ENCODE measurements at regions not wholly inside any gene's neighbourhood (a gene's known extent, or its start where the extent isn't known, plus 50 kb on each side); places are given as distances from the start of the nearest gene placed in this dataset.
"Not testable (repeated sequence)": the region's sequence is repeated elsewhere in the genome, so short reads cannot be mapped to it uniquely, and the experiment has no call there.

- DNase-seq = no peak
These were observed 1050.6 kb upstream of the ALCAM start for GRCh38 chr3:104316118-104316517.

DNA sequence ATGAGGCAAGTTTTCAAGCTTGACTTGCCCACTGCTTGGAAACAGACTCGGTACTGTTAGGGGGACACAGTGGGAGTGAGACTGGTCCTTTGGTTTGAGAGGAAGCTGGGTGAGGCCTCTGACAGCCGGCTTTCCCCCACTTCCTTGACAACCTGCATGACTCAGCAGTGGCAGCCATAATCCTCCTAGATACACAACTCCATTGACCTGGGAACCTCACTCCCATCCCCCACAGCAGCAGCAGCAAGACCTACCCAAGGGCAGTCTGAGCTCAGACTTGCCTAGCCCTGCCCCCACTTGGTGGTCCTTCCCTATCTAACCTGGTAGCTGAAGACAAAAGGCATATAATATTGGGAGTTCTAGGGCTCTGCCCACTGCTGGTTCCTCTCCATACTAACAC lies 1043.5 kb upstream of the ALCAM start:
- DNase-seq = no peak

GRCh38 chr3:104347291-104347690 lies 1019.4 kb upstream of the ALCAM start:
- no peak for DNase-seq

DNA sequence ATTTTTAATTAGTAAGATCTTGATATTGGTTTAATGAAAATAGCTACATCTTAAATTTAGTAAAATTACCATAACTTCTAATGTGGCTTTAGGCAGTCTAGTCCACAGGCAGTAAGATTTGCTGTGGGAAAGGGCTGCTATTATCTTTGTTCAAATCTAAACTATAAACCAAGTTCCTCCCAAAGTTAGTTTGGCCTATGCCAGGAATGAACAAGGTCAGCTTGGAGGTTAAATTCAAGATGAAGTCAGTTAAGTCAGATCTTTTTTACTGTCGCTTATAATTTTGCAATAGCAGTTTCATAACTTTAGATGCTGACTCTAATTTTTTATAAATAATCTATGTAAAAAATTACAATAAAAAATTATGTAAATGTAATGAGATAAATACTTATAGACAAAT lies 1016.9 kb upstream of the ALCAM start:
- DNase-seq = no peak

DNA sequence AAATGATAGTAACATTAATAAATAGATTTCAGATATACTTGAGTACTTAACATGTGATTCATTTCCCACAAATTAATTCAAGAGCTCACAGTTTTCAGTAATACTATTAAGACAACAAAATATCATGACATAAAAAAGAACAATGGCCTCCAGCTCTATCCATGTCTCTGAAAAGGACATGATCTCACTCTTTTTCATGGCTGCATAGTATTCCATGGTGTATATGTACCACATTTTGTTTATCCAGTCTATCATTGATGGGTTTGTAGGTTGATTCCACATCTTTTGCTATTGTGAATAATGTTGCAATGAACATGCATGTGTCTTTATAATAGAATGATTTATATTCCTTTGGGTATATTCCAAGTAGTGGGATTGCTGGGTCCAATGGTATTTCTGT lies 1012.8 kb upstream of the ALCAM start:
- no peak for DNase-seq

DNA sequence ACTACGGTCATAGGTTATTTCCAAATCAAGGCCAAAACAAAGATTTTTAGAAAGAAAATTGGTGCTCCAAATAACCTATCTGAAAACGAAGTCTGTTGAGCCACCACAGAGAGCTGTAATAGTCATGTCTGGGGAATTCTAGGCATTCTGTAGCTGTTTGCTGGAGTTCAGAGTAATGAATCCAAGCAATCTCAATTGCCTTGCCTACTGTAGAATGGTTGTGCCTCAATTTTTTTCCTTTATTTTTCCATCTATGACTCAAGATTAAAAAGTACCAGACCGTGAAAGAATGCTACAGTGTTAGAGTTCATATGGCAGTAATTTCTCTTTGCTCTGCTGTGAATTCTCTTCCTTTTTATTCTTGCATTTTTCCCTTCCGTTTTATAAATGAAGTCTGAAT lies 1007.2 kb upstream of the ALCAM start:
- no peak for DNase-seq

DNA sequence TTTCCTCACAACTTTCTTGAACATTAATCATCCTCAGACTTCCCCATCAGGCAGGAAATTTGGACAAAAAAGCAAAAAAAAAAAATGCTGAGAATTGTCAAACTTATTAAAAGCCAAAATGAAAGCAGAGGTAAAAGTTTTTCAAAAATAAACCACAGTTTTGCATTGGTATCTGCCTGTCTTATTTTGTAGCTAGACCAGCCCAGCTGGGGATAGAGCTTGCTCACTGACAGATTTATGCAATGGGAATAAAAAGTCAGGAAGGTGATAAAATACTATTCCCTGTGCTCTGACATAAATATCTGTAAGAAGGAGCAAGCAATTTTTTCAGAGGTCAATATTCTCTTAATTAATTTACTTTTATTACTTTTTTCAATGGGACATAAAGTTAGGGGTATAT lies 1006.7 kb upstream of the ALCAM start:
- DNase-seq = no peak

- DNase-seq = not testable (repeated sequence)
These were observed 1005.0 kb upstream of the ALCAM start for GRCh38 chr3:104361748-104362147.

DNA sequence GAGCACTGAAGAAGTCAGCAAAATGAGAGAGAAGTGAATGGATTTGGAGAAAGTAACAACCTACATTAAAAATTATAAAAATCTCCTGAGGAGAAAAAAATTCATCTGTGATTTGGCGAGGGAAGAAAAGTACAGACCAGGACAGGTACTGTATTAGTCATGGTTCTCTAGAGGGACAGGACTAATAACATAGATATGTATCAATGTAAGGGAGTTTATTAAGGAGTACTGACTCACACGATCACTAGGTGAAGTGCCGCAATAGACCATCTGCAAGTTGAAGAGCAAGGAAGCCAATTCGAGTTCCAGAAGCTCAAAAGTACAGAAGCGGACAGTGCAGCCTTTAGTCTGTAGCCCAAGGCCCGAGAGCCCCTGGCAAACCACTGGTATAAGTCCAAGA lies 1004.4 kb upstream of the ALCAM start:
- no peak for DNase-seq

DNA sequence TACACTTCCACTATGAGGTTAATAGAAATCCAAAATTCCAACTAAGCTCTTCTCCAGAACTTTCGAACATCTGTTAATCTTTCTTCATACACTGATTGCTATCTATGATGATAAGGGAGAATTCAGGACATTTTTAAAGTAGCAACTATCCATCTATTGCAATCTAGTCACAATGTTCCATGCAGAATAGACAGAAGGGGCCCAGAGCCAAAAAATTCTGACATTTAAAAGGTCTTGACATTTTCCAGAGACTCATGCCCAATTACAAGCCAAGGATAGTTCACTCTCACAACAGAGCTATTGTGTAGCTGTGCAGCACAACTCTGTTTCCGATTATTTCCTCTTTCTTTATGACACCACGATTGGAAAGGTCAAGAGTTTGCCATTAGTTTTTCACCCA lies 999.7 kb upstream of the ALCAM start:
- no peak for DNase-seq

- no peak for DNase-seq
These were observed 997.9 kb upstream of the ALCAM start for GRCh38 chr3:104368760-104369159.

DNA sequence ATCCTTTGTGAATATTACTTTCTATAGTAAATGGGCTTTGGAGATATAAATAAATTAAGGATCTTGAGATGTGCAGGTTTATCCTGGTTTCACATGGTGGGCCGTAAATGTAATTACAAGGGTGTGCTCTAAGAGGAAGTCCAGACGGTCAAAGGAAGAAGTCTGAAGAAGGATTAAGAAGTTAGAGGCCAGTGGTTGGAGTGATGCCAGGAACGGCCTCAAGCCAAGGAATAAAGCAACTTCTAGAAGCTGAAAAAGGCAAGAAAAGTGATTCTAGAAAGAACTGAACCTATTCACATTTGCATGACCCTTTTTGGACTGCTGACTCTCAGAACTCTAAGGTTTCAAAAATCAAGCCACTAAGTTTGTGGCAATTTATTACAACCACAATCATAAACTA lies 981.3 kb upstream of the ALCAM start:
- DNase-seq = no peak

GRCh38 chr3:104388619-104389018 lies 978.1 kb upstream of the ALCAM start:
- no peak for DNase-seq

GRCh38 chr3:104392327-104392726 lies 974.4 kb upstream of the ALCAM start:
- no peak for DNase-seq

GRCh38 chr3:104396974-104397669 lies 969.6 kb upstream of the ALCAM start:
- DNase-seq = no peak

- no peak for DNase-seq
These were observed 969.0 kb upstream of the ALCAM start for GRCh38 chr3:104397713-104398112.

DNA sequence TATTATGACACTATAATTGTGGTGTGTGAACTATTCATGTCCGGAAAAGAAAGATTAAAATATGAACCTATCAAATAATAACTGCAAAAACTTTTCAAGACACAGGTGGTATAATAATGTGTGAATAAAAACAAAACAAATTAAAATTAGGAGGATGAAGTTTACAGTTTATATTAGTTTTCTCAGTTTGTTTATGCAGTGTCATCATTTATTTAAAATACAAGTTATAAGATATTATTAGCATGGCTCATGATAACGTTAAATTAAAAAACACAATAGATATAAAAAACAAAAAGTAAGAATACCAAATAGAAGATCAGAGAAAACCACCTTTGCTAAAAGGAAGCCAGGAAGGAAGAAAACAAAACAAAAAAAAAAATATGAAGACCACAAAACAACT lies 963.8 kb upstream of the ALCAM start:
- no peak for DNase-seq

DNA sequence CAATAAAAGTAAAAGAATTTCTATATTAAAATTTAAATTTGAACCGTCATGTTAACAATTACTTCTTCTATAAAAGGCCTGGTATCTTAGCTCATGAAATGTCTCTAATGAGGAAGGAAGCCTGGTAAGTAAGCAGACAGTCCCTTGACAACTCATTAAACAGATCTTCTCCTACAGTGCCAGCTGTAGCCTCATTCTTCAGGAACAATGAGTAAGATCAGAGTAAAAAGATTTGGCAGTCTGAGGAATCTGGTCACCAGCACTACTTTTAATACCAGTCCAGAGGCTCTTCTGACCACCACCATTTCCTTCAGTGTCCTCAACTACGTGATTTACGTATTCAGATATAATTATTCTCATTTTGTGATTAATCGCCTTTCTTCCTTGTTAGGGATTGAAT lies 955.0 kb upstream of the ALCAM start:
- no peak for DNase-seq

GRCh38 chr3:104412608-104413580 lies 953.8 kb upstream of the ALCAM start:
- DNase-seq = no peak

- no peak for DNase-seq
These were observed 938.3 kb upstream of the ALCAM start for GRCh38 chr3:104428337-104428925.

GRCh38 chr3:104429727-104430126 lies 937.0 kb upstream of the ALCAM start:
- DNase-seq = no peak

- no peak for DNase-seq
These were observed 930.2 kb upstream of the ALCAM start for GRCh38 chr3:104436506-104436905.

DNA sequence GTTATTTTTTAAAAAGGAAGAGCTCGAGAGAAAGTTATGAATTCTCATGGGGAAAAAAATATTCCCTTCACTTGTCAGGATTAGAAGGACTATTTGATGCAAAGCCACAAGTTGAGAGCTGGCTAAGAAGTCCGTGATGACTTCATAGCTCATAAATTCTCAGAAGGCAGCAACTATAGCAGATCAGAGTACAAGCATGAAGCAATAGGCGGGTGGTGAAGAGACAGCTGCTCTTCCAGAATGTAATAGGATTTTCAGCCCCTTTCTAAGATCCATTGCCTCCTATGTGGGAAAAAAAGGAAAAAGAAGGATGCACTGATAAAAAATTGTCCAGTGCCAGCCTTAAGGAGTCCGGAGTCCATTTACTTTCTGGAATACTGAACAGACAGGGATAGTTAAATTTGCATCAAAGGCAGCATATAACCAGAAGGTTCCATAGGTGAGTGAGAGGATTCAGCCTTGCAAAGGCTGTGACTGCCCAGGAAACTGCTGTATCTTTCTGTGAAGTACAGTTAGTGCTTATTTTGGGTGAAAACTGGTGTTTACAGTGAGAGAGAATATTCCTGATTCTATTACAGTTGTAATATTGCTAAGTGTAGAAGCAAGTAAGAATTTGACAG lies 929.5 kb upstream of the ALCAM start:
- no peak for DNase-seq
